Nephron progenitor cell (in vitro differentiated cells): ENCODE measurements at regions not wholly inside any gene's neighbourhood (a gene's known extent, or its start where the extent isn't known, plus 50 kb on each side); places are given as distances from the start of the nearest gene placed in this dataset.

Experiments
- DNase-seq: peaks from one replicate; pipeline ENCODE4 v3.0.0; 2021
- H3K27ac Mint-ChIP-seq: 2 replicates; pipeline ENCODE4 v1.8.0; 2021; ENCODE audit warnings: mild to moderate bottlenecking, moderate library complexity, mixed read lengths
- H3K27me3 Mint-ChIP-seq: 2 replicates; pipeline ENCODE4 v1.8.0; 2021; ENCODE audit warnings: mild to moderate bottlenecking, low read depth, mixed read lengths; ENCODE audit not compliant: poor library complexity
- H3K36me3 Mint-ChIP-seq: 2 replicates; pipeline ENCODE4 v1.8.0; 2021; ENCODE audit warnings: low read depth, mixed read lengths
- H3K4me1 Mint-ChIP-seq: 2 replicates; pipeline ENCODE4 v1.8.0; 2021; ENCODE audit warnings: mixed read lengths
- H3K4me3 Mint-ChIP-seq: 2 replicates; pipeline ENCODE4 v1.8.0; 2021; ENCODE audit warnings: mild to moderate bottlenecking, moderate library complexity, mixed read lengths
- H3K9me3 Mint-ChIP-seq: 2 replicates; pipeline ENCODE4 v1.8.0; 2021; ENCODE audit warnings: mild to moderate bottlenecking, moderate library complexity, mixed read lengths
- CTCF ChIP-seq: fragments of 200-600 bp; sonication (generic); IDR thresholded peaks from 2 replicates; pipeline ENCODE4 v1.5.0; 2021; ENCODE audit warnings: antibody characterized with exemption

- H3K4me3 Mint-ChIP-seq, result no peak overlapping the region
- peaks cover 2% of the 10 kb centered on the region for H3K4me1 Mint-ChIP-seq
- H3K9me3 Mint-ChIP-seq, result no peaks in the 10 kb centered on the region
- H3K27ac Mint-ChIP-seq, result no peak overlapping the region
- H3K36me3 Mint-ChIP-seq, result no peaks in the 10 kb centered on the region
- TF ChIP-seq CTCF, result no peak
- H3K27me3 Mint-ChIP-seq, result no peaks in the 10 kb centered on the region
- no peak for DNase-seq
Observed at GRCh38 chr21:35932232-35932911, 128.0 kb downstream of the SETD4 start.

- Mint-ChIP-seq H3K27ac (no peak overlapping the region), H3K4me1 (peaks cover 15% of the 10 kb centered on the region), H3K9me3 (no peaks in the 10 kb centered on the region), H3K4me3 (no peak overlapping the region), H3K27me3 (peaks cover 3% of the 10 kb centered on the region), H3K36me3 (no peaks in the 10 kb centered on the region)
- TF ChIP-seq CTCF, result no peak
- DNase-seq, result no peak
Observed at GRCh38 chr21:35929901-35930300, 130.4 kb downstream of the SETD4 start.

GRCh38 chr21:35927262-35927661 is 133.1 kb downstream of the SETD4 start:
- H3K9me3 Mint-ChIP-seq, result no peaks in the 10 kb centered on the region
- peaks cover 8% of the 10 kb centered on the region for H3K27me3 Mint-ChIP-seq
- no peak for TF ChIP-seq CTCF
- no peak overlapping the region for H3K27ac Mint-ChIP-seq
- no peak overlapping the region for H3K4me3 Mint-ChIP-seq
- H3K4me1 Mint-ChIP-seq, result peaks cover 15% of the 10 kb centered on the region
- no peaks in the 10 kb centered on the region for H3K36me3 Mint-ChIP-seq
- DNase-seq, result no peak

GRCh38 chr21:35926003-35926740 is 134.2 kb downstream of the SETD4 start:
- H3K4me3 Mint-ChIP-seq, result no peak overlapping the region
- TF ChIP-seq CTCF, result no peak
- peaks cover 8% of the 10 kb centered on the region for H3K27me3 Mint-ChIP-seq
- DNase-seq, result no peak
- H3K4me1 Mint-ChIP-seq, result peaks cover 15% of the 10 kb centered on the region
- H3K27ac Mint-ChIP-seq, result no peak overlapping the region
- no peaks in the 10 kb centered on the region for H3K36me3 Mint-ChIP-seq
- no peaks in the 10 kb centered on the region for H3K9me3 Mint-ChIP-seq

- Mint-ChIP-seq H3K4me1 (peaks cover 15% of the 10 kb centered on the region), H3K9me3 (no peaks in the 10 kb centered on the region), H3K4me3 (no peak overlapping the region), H3K27me3 (peaks cover 8% of the 10 kb centered on the region), H3K36me3 (no peaks in the 10 kb centered on the region), H3K27ac (no peak overlapping the region)
- peak; percentile 8 for DNase-seq
- TF ChIP-seq CTCF, result no peak
Observed at GRCh38 chr21:35925497-35925896, 134.8 kb downstream of the SETD4 start.
